HPDE6-E6E7 (cell line): ENCODE measurements at regions not wholly inside any gene's neighbourhood (a gene's known extent, or its start where the extent isn't known, plus 50 kb on each side); places are given as distances from the start of the nearest gene placed in this dataset.

Experiments used
- DNase-seq: peaks from one replicate; pipeline ENCODE4 v3.0.0; 2011; ENCODE audit warnings: missing footprints; ENCODE audit errors: extremely low spot score

DNA sequence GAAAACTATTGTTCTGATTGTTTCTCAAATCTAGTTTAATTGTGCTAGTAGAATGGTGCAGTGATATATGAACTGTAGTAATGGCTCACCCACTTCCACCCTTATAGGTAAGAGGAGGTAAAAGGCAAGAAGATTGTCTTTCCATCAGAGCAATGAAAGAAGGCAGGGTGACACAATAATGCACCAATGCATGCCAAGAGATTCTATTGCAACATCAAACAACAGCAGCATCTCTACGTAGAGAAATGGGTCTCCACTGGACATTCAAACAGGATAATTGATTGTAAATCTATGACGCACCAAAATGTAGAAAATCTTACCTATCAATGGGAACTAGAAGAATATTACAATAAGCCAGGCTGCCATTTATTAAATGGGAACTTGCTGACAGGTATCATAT, 107.0 kb upstream of the ISL1 start:
- DNase-seq, result no peak

DNA sequence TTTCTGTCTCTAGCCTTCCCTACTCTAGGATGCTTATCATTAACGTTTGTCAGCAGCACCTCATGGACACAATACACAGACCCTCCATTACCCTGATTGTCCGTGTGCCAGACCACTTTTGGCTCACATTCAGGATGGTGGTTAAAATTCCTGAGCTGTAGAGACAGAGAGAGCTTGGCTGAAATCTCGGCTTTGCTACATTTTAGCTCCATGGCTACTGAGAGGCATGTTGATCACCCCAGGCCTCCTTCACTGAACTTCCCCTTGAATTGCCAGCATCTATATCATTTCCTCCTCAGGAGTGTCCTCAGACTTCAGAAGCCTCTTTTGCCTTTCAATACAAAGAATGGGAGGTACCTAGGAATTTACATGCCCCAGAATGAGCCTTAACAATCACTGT, 104.7 kb upstream of the ISL1 start:
- no peak for DNase-seq

DNA sequence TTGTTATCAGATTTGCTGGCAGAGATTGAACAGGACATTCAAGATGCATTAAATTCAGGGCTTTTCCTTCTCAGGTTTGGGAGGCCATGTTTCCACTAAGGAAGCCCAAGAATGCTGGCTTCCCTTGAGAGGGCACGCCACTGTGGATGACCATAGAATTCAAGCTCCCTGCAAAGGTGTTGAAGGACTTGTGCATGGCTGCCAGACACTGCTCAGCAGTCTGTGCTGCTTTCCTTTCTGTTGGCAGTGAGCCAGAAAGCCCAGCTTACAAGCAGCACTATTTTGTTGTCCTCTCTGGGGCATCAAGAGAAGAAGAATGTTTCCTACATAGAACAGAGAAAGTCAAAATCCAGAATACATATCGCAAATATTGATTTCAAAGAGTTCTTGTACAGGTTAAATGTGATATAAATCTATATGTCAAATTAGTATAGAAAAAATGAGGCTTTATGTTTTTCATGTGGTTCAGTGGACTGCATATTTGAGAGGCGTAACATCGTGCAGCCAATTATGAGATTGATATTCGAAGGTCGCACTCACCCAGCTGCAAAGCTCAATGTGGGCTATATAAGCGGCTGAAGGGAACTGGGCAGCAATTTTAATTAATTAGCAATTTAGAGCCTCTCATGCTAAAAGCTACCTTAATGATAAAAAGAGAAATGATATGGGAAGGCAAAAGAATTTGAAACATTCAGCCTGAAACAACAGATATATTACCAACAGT, 103.1 kb upstream of the ISL1 start:
- DNase-seq, result no peak

DNA sequence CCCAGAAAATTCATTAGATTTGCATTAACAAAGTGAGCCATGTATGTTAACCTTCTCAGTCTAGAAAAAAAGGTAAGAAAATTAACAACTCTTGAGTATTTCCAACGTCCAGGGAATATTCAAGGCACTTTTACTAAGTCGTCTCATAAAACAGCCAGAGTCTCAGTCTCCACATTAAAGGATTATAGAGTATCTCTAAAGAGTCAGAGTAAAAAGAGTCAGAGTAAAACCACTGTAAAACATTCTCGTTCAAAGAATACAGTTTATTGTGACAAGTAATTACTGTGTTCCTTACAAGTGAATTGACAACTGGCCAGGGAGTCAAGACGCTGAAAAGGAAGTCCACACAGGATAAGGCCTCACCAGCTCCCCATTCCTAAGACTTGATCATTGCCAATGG, 97.2 kb upstream of the ISL1 start:
- DNase-seq, result no peak

DNA sequence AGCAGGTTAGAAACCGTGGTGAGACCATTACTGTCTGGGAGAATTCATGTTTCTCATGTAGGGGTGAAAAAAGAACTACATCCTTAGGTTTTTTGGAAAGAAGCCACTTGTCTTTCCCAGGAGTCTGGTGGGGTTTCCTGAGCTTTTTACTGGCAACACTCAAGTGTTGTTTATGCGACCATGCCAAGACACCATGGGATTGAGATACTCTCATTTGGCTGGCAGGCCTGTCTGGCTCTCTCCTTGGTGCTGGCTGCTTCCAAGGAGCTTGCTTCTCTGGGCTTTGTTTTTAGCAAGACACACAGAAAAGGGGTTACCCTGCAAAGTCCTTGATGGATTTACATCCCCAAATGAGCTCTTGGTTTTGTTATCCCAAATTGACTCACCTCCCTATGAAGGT, 80.9 kb upstream of the ISL1 start:
- no peak for DNase-seq

GRCh38 chr5:51326844-51327243, 56.4 kb upstream of the ISL1 start:
- DNase-seq, result no peak
